H9 (cell line): ENCODE measurements at regions not wholly inside any gene's neighbourhood (a gene's known extent, or its start where the extent isn't known, plus 50 kb on each side); places are given as distances from the start of the nearest gene placed in this dataset.
"Not testable (repeated sequence)": the region's sequence is repeated elsewhere in the genome, so short reads cannot be mapped to it uniquely, and the experiment has no call there.

Experiments used
- DNase-seq: peaks from one replicate; pipeline ENCODE4 v3.0.0-alpha.2; 2017
- H2AFZ ChIP-seq: one replicate; pipeline ENCODE4 v1.6.1; 2013; ENCODE audit warnings: mild to moderate bottlenecking, low read length, control low read depth, moderate library complexity
- H2AK5ac ChIP-seq: 2 replicates; pipeline ENCODE4 v1.6.1; 2013; ENCODE audit warnings: low read length, control low read depth, mixed read lengths; ENCODE audit not compliant: insufficient read length
- H2BK120ac ChIP-seq: one replicate; pipeline ENCODE4 v1.6.1; 2013; ENCODE audit warnings: low read depth, mild to moderate bottlenecking, low read length, control low read depth, inconsistent platforms; ENCODE audit not compliant: poor library complexity, severe bottlenecking
- H2BK12ac ChIP-seq: 2 replicates; pipeline ENCODE4 v1.6.1; 2013; ENCODE audit warnings: low read length, control low read depth, mixed read lengths, low read depth; ENCODE audit not compliant: insufficient read length
- H2BK15ac ChIP-seq: 2 replicates; pipeline ENCODE4 v1.6.1; 2013; ENCODE audit warnings: low read depth, low read length, control low read depth
- H2BK20ac ChIP-seq: one replicate; pipeline ENCODE4 v1.6.1; 2013; ENCODE audit warnings: low read depth, mild to moderate bottlenecking, low read length, control low read depth, inconsistent platforms; ENCODE audit not compliant: poor library complexity, severe bottlenecking
- H2BK5ac ChIP-seq: 2 replicates; pipeline ENCODE4 v1.6.1; 2013; ENCODE audit warnings: low read length, control low read depth, mixed read lengths; ENCODE audit not compliant: insufficient read length
- H3K14ac ChIP-seq: 2 replicates; pipeline ENCODE4 v1.6.1; 2013; ENCODE audit warnings: low read length, control low read depth; ENCODE audit not compliant: insufficient read depth
- H3K18ac ChIP-seq: 2 replicates; pipeline ENCODE4 v1.6.1; 2013; ENCODE audit warnings: low read depth, mild to moderate bottlenecking, mixed read lengths, low read length, control low read depth; ENCODE audit not compliant: insufficient read length
- H3K23ac ChIP-seq: 2 replicates; pipeline ENCODE4 v1.6.1; 2013; ENCODE audit warnings: low read length, control low read depth, mixed read lengths, low read depth; ENCODE audit not compliant: insufficient read length
- H3K23me2 ChIP-seq: 2 replicates; pipeline ENCODE4 v1.6.1; 2013; ENCODE audit warnings: low read depth, mild to moderate bottlenecking, mixed read lengths, low read length, control low read depth; ENCODE audit not compliant: insufficient read length, poor library complexity, severe bottlenecking
- H3K27ac ChIP-seq: 2 replicates; pipeline ENCODE4 v1.5.1; 2013; ENCODE audit warnings: low read length, control low read depth, mixed read lengths, low read depth; ENCODE audit not compliant: insufficient read length
- H3K27me3 ChIP-seq: 2 replicates; pipeline ENCODE4 v1.6.1; 2013; ENCODE audit warnings: low read length, control low read depth, inconsistent platforms; ENCODE audit not compliant: insufficient read depth
- H3K4ac ChIP-seq: 2 replicates; pipeline ENCODE4 v1.6.1; 2013; ENCODE audit warnings: low read depth, mild to moderate bottlenecking, control low read depth, inconsistent platforms, low read length, moderate library complexity
- H3K4me1 ChIP-seq: 2 replicates; pipeline ENCODE4 v1.6.1; 2013; ENCODE audit warnings: low read length, control low read depth, inconsistent platforms; ENCODE audit not compliant: insufficient read depth
- H3K4me2 ChIP-seq: 2 replicates; pipeline ENCODE4 v1.6.1; 2013; ENCODE audit warnings: low read length, control low read depth, mixed read lengths; ENCODE audit not compliant: insufficient read length, insufficient read depth
- H3K56ac ChIP-seq: 2 replicates; pipeline ENCODE4 v1.6.1; 2013; ENCODE audit warnings: low read depth, mild to moderate bottlenecking, mixed read lengths, low read length, control low read depth; ENCODE audit not compliant: insufficient read length
- H3K79me1 ChIP-seq: 2 replicates; pipeline ENCODE4 v1.6.1; 2013; ENCODE audit warnings: low read depth, mild to moderate bottlenecking, moderate library complexity, low read length, control low read depth, inconsistent platforms; ENCODE audit not compliant: insufficient read depth, poor library complexity, severe bottlenecking
- H3K79me2 ChIP-seq: 2 replicates; pipeline ENCODE4 v1.6.1; 2013; ENCODE audit warnings: low read length, control low read depth, inconsistent platforms; ENCODE audit not compliant: insufficient read depth
- H3K9ac ChIP-seq: 2 replicates; pipeline ENCODE4 v1.6.1; 2013; ENCODE audit warnings: low read length, control low read depth, mixed read lengths; ENCODE audit not compliant: insufficient read length; ENCODE audit errors: extremely low read depth
- H3K9me3 ChIP-seq: one replicate; pipeline ENCODE4 v1.6.1; 2013; ENCODE audit warnings: low read depth, low read length, inconsistent platforms; ENCODE audit not compliant: control insufficient read depth
- H3T11ph ChIP-seq: one replicate; pipeline ENCODE4 v1.6.1; 2013; ENCODE audit warnings: mild to moderate bottlenecking, low read length, control low read depth, inconsistent platforms
- H4K20me1 ChIP-seq: one replicate; pipeline ENCODE4 v1.6.1; 2013; ENCODE audit not compliant: control insufficient read depth, insufficient read length, insufficient read depth
- H4K5ac ChIP-seq: 2 replicates; pipeline ENCODE4 v1.6.1; 2013; ENCODE audit warnings: low read depth, mild to moderate bottlenecking, mixed read lengths, low read length, control low read depth; ENCODE audit not compliant: insufficient read length
- H4K8ac ChIP-seq: replicated peaks from 2 replicates; pipeline ENCODE4 v1.6.1; 2013; ENCODE audit warnings: low read length, control low read depth, mixed read lengths, low read depth; ENCODE audit not compliant: insufficient read length
- H4K91ac ChIP-seq: 2 replicates; pipeline ENCODE4 v1.6.1; 2013; ENCODE audit warnings: low read depth, mild to moderate bottlenecking, moderate library complexity, mixed read lengths, low read length, control low read depth; ENCODE audit not compliant: insufficient read length
- H3K27ac Mint-ChIP-seq, 3 experiments: 2 replicates in 2 of 3; 3 replicates in 1 of 3; pipeline ENCODE4 v1.8.0; 2020 to 2021; ENCODE audit warnings: mixed read lengths in 3 of 3, mild to moderate bottlenecking in 1 of 3, moderate library complexity in 1 of 3
- H3K27me3 Mint-ChIP-seq: 2 replicates; pipeline ENCODE4 v1.8.0; 2021; ENCODE audit warnings: low read depth, mild to moderate bottlenecking, moderate library complexity, mixed read lengths
- H3K36me3 Mint-ChIP-seq, 3 experiments: 2 replicates in 2 of 3; 3 replicates in 1 of 3; pipeline ENCODE4 v1.8.0; 2020 to 2021; ENCODE audit warnings: low read depth in 3 of 3, mixed read lengths in 3 of 3; ENCODE audit not compliant: insufficient read depth in 1 of 3
- H3K4me1 Mint-ChIP-seq, 2 experiments: 2 replicates each; pipeline ENCODE4 v1.8.0; 2020; ENCODE audit warnings: mixed read lengths in 2 of 2
- H3K4me3 Mint-ChIP-seq, 2 experiments: 2 replicates in 1 of 2; 3 replicates in 1 of 2; pipeline ENCODE4 v1.8.0; 2020 to 2021; ENCODE audit warnings: mild to moderate bottlenecking in 2 of 2, mixed read lengths in 2 of 2, moderate library complexity in 1 of 2
- H3K9me3 Mint-ChIP-seq, 2 experiments: 2 replicates in 1 of 2; 3 replicates in 1 of 2; pipeline ENCODE4 v1.8.0; 2020; ENCODE audit warnings: mild to moderate bottlenecking in 2 of 2, mixed read lengths in 2 of 2, moderate library complexity in 1 of 2
- WGBS: extraction: QIAGEN DNeasy Blood & Tissue Kit; methylation state at CpG from one replicate; pipeline ENCODE4 v1.1.7; 2013; ENCODE audit warnings: missing lambda C conversion rate, low lambda C conversion rate, mixed read lengths; ENCODE audit not compliant: insufficient read length; ENCODE audit errors: extremely low coverage; 5-methylcytosine and 5-hydroxymethylcytosine counted together

DNA sequence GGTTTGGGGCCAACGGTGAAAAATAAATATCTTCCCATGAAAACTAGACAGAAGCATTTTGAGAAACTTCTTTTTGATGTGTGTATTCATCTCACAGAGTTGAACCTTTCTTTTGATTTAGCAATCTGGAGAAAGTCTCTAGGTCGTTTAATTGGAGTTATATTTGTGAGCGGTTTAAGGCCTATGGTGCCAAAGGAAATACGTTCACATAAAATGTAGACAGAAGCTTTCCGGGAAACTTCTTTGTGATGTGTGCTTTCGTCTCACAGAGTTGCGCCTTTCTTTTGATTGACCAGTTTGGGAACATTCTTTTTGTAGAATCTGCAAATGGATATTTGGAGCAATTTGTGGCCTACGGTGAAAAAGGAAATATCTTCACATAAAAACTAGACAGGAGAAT is 3028.8 kb downstream of the TUBA3C start:
- not testable (repeated sequence) for H3K18ac ChIP-seq, H4K8ac ChIP-seq, H3K79me2 ChIP-seq, H3K27me3 Mint-ChIP-seq, H3K27me3 ChIP-seq, H2AFZ ChIP-seq, H3K9me3 ChIP-seq, H3K56ac ChIP-seq, H2BK20ac ChIP-seq, H3K23ac ChIP-seq, H3K27ac ChIP-seq, H4K5ac ChIP-seq, H3K9ac ChIP-seq, H3K4ac ChIP-seq, H3K23me2 ChIP-seq, H3K14ac ChIP-seq, H2BK12ac ChIP-seq, H4K20me1 ChIP-seq, H3K4me3 Mint-ChIP-seq, H2AK5ac ChIP-seq, DNase-seq, H2BK120ac ChIP-seq, H3T11ph ChIP-seq, H3K4me1 ChIP-seq, H3K4me1 Mint-ChIP-seq, H3K27ac Mint-ChIP-seq, H4K91ac ChIP-seq, H2BK15ac ChIP-seq, H3K4me2 ChIP-seq, H2BK5ac ChIP-seq, H3K79me1 ChIP-seq
- no CpG with 5 or more reads among the region's 8 CpGs for WGBS
- Mint-ChIP-seq H3K9me3 (peaks cover 49 to 52% of the 10 kb centered on the region in 2 experiments), H3K36me3 (peaks cover 0 to 10% (median 4%) of the 10 kb centered on the region in 3 experiments; a peak in 3 of 7 replicates)

DNA sequence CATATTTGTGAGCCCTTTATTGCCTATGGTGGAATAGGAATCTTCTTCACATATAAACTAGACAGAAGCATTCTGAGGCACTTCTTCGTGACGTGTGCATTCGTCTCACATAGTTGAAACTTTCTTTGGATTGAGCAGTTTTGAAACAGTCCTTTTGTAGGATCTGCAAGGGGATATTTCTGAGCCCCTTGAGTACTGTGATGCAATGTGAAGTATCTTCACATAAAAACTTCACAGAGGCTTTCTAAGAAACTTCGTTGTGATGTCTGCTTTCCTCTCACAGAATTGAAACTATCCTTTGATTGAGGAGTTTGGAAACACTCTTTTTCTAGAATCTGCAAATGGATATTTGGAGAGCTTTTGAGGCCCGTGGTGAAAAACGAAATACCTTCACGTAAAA is 3030.3 kb downstream of the TUBA3C start:
- H4K91ac ChIP-seq, H2AFZ ChIP-seq, H2BK12ac ChIP-seq, H3K4me1 ChIP-seq, H3K27me3 ChIP-seq, H4K20me1 ChIP-seq, H3K56ac ChIP-seq, H4K8ac ChIP-seq, H4K5ac ChIP-seq, H3K79me2 ChIP-seq, H2AK5ac ChIP-seq, H3K23me2 ChIP-seq, H3K27ac Mint-ChIP-seq, H3K4me3 Mint-ChIP-seq, H3K27me3 Mint-ChIP-seq, H3K4me2 ChIP-seq, H3K4me1 Mint-ChIP-seq, H2BK5ac ChIP-seq, DNase-seq, H2BK120ac ChIP-seq, H3K14ac ChIP-seq, H3K27ac ChIP-seq, H3K4ac ChIP-seq, H3T11ph ChIP-seq, H3K23ac ChIP-seq, H3K79me1 ChIP-seq, H3K9ac ChIP-seq, H2BK15ac ChIP-seq, H3K18ac ChIP-seq, H2BK20ac ChIP-seq: not testable (repeated sequence)
- peaks cover 49 to 56% of the 10 kb centered on the region in 2 experiments for H3K9me3 Mint-ChIP-seq
- no CpG with 5 or more reads among the region's 7 CpGs for WGBS
- H3K9me3 ChIP-seq, result peaks cover 10% of the 10 kb centered on the region
- peaks cover 0 to 13% (median 2%) of the 10 kb centered on the region in 3 experiments; a peak in 3 of 7 replicates for H3K36me3 Mint-ChIP-seq
